ENCODE measurements at regions not wholly inside any gene's neighbourhood (a gene's known extent, or its start where the extent isn't known, plus 50 kb on each side); places are given as distances from the start of the nearest gene placed in this dataset.

DNA sequence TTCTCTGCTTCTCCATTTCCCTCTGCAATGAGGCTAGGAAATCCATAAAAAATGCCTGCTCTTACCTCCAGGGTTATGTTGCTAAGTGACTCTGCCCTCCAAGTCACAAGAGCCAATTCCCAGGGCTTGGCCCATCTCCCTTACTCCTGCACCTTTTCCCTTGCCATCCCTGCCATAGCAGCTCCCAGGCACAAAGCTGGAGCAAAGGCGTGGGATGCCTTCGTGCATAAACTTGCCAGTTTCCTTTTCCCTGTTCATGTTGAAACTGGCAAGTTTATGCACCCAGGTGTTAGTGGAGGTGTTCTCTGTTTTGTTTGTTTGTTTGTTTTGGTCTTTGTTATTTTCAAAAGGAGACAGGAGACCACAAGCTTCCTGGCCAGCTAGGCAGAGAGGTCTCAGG lies 195.1 kb downstream of the ACKR3 start:
- TF ChIP-seq ZNF668 (CRISPR knock-in tag; IDR thresholded peaks at IDR 0.05) (no peak), YY1 (IDR thresholded peaks at IDR 0.05; ENCODE audit: borderline replicate concordance in 1 of 3, control insufficient read depth in 1 of 3, extremely low read depth in 1 of 3, insufficient read depth in 3 of 3, insufficient read length in 1 of 3, insufficient replicate concordance in 2 of 3, low read depth in 1 of 3, low read length in 2 of 3) (no peak), KLF16 (IDR thresholded peaks at IDR 0.05) (no peak), ZBTB7A (IDR thresholded peaks at IDR 0.05; ENCODE audit: borderline replicate concordance, control insufficient read depth, low read depth, low read length) (no peak)
- TF ChIP-seq, protein P1, sequence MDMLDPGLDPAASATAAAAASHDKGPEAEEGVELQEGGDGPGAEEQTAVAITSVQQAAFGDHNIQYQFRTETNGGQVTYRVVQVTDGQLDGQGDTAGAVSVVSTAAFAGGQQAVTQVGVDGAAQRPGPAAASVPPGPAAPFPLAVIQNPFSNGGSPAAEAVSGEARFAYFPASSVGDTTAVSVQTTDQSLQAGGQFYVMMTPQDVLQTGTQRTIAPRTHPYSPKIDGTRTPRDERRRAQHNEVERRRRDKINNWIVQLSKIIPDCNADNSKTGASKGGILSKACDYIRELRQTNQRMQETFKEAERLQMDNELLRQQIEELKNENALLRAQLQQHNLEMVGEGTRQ (CRISPR knock-in tag; IDR thresholded peaks at IDR 0.05): no peak

Measured in K562 (cell line).